Lower lobe of right lung (tissue), 2 donors: ENCODE measurements at regions not wholly inside any gene's neighbourhood (a gene's known extent, or its start where the extent isn't known, plus 50 kb on each side); places are given as distances from the start of the nearest gene placed in this dataset.

Experiments used
- ATAC-seq, 2 donors: fragments of 200-7000 bp; cut with Tn5 transposase; one replicate each; pipeline ENCODE4 v1.9.1; 2020 to 2022; ENCODE audit warnings: mild to moderate bottlenecking in 2 of 2, moderate library complexity in 2 of 2
- DNase-seq: peaks from one replicate; pipeline ENCODE4 v3.0.0-alpha.2; 2020
- H3K27ac ChIP-seq: fragments of 200-600 bp; one replicate; pipeline ENCODE4 v1.8.0; 2022
- H3K27me3 ChIP-seq: fragments of 200-600 bp; one replicate; pipeline ENCODE4 v1.8.0; 2022; ENCODE audit warnings: low read depth
- H3K36me3 ChIP-seq: fragments of 200-600 bp; one replicate; pipeline ENCODE4 v1.8.0; 2022; ENCODE audit warnings: mild to moderate bottlenecking
- H3K4me1 ChIP-seq: fragments of 200-600 bp; one replicate; pipeline ENCODE4 v1.8.0; 2022
- H3K4me3 ChIP-seq: fragments of 200-600 bp; one replicate; pipeline ENCODE4 v1.8.0; 2022; ENCODE audit warnings: mild to moderate bottlenecking
- H3K9me3 ChIP-seq: fragments of 200-600 bp; one replicate; pipeline ENCODE4 v1.8.0; 2022
- intact Hi-C: fragments of 100-400 bp; cut with DNase I; formaldehyde crosslinking; loops from one replicate; pipeline ENCODE4 v1.11.0; 2022
- TF ChIP-seq, protein P1 (sequence below): fragments of 200-600 bp; IDR thresholded peaks from one replicate; pipeline ENCODE4 v1.8.0; 2022; ENCODE audit warnings: antibody characterized with exemption, mild to moderate bottlenecking
- donor health status: DM: no; HTN: yes; CAD: no; lungs with severe emphysema.

DNA sequence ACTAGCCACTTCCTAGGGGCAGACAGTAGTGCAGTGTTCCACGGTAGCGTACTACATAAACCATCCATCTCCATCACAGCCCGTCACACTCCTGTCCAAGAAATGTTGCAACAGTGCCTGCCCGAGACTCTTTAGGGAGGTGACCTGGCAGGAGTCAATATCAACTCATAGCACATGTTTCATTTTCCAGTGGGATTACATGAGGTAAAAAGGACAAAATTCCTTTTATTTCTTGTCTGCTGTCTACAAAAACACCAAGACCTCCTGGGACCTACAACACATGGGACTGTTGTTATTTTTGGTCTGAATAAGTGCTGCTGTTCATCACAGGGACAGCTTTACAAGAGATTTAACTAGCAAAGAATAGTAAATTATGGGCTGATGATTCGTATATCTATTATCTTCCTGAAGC is 99.9 kb downstream of the MPP7 start:
- no peaks in the 10 kb centered on the region for H3K27me3 ChIP-seq
- intact Hi-C loops: no loop called here
- no peak overlapping the region for H3K27ac ChIP-seq
- no peaks in the 10 kb centered on the region for H3K36me3 ChIP-seq
- no peaks in the 10 kb centered on the region for H3K9me3 ChIP-seq
- peak; percentile 48 to 82 for ATAC-seq
- no peaks in the 10 kb centered on the region for H3K4me1 ChIP-seq
- H3K4me3 ChIP-seq: no peak overlapping the region
- TF ChIP-seq, protein P1, sequence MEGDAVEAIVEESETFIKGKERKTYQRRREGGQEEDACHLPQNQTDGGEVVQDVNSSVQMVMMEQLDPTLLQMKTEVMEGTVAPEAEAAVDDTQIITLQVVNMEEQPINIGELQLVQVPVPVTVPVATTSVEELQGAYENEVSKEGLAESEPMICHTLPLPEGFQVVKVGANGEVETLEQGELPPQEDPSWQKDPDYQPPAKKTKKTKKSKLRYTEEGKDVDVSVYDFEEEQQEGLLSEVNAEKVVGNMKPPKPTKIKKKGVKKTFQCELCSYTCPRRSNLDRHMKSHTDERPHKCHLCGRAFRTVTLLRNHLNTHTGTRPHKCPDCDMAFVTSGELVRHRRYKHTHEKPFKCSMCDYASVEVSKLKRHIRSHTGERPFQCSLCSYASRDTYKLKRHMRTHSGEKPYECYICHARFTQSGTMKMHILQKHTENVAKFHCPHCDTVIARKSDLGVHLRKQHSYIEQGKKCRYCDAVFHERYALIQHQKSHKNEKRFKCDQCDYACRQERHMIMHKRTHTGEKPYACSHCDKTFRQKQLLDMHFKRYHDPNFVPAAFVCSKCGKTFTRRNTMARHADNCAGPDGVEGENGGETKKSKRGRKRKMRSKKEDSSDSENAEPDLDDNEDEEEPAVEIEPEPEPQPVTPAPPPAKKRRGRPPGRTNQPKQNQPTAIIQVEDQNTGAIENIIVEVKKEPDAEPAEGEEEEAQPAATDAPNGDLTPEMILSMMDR: no peak
- no peak for DNase-seq

DNA sequence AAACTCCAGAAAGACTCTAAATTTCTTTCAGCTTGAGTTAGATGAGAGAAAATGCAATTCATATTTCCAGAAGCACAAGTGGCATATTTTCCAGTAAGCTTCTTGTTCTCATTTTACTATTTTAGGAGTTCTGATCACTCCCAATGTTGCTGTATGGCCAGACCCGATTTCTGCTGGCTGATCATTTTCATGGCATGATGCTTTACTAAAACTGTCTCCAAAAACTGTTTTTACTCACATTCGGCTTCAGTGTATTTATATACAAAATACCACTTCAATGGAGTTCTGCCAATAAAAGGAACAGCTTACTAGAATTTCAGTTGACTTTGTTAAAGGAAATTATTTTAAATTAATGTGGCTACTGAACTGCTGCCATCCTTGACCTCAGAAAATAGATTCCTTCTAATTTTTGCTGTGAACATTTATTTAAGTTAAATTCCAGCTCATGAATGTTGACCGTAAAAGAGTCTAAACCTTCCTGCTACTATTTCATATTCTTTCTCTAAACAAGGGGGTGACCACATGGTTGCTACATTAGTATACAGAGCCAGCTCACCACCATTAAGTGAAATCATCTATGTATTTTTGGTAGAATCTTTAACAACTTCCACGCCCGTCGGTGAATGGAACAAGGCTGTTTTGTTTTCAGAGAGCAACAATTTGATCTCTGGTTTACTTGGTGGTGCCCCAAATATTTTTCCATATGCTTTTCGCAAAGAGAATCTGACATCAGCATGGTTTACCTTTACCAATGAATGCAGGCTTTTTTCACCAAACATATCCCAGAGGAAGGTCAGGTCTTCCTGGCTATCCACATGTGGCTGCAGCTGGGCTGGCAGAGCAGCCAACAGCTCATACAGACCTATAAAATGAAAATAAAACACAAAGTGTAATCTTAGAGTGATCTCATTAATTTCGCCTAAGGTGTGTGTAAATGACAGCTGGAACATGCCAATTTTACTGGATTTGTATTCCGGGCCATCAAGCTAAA is 101.2 kb downstream of the MPP7 start:
- H3K27me3 ChIP-seq: no peaks in the 10 kb centered on the region
- ATAC-seq: no peak
- DNase-seq: no peak
- no peak overlapping the region for H3K27ac ChIP-seq
- no peaks in the 10 kb centered on the region for H3K4me1 ChIP-seq
- no peaks in the 10 kb centered on the region for H3K9me3 ChIP-seq
- intact Hi-C loops: no loop called here
- TF ChIP-seq, protein P1: no peak
- H3K4me3 ChIP-seq: no peak overlapping the region
- H3K36me3 ChIP-seq: no peaks in the 10 kb centered on the region

DNA sequence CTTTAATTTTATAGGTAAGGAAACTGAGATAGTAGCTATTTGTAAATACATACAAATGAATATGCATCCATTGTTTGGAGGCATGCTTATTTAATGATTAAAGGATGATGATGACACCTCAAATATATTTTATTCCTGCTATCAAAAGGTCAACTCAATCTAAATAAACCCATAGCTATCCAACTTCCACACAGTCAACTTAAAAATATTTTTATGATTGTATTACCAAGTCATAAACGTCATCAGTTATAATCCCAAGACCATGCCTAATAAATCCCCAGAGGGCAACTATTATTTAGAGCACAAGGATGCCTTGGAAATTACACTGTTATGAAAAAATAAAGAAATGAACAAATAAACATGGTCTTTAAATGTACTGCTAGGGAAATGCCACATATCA is 102.1 kb downstream of the MPP7 start:
- H3K9me3 ChIP-seq: no peaks in the 10 kb centered on the region
- intact Hi-C loops: no loop called here
- H3K36me3 ChIP-seq: no peaks in the 10 kb centered on the region
- DNase-seq (no peak), ATAC-seq (no peak)
- TF ChIP-seq, protein P1: no peak
- no peaks in the 10 kb centered on the region for H3K27me3 ChIP-seq
- no peak overlapping the region for H3K27ac ChIP-seq
- H3K4me3 ChIP-seq: no peak overlapping the region
- no peaks in the 10 kb centered on the region for H3K4me1 ChIP-seq

DNA sequence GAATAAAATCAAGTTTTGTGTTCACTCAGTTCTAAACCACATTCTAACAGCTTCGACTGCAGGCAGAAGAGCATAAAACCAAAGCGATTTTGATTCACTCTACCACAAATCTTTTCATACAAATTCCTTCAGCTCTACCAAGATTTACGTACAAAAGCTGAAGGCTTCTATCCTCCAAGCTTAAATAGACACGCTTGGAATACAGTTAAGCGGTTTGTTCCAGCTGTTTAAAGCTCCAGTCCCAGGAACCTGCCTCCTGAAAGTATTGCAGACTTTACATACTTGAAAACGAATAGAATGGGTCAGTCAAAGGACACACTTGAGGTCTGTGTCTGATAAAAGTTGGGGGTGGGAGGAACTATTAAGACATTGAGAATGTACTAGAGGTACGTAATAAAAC is 102.9 kb downstream of the MPP7 start:
- intact Hi-C loops: no loop called here
- no peaks in the 10 kb centered on the region for H3K4me1 ChIP-seq
- TF ChIP-seq, protein P1: no peak
- no peaks in the 10 kb centered on the region for H3K27me3 ChIP-seq
- H3K27ac ChIP-seq: no peak overlapping the region
- DNase-seq (no peak), ATAC-seq (no peak)
- no peaks in the 10 kb centered on the region for H3K9me3 ChIP-seq
- no peak overlapping the region for H3K4me3 ChIP-seq
- H3K36me3 ChIP-seq: no peaks in the 10 kb centered on the region

DNA sequence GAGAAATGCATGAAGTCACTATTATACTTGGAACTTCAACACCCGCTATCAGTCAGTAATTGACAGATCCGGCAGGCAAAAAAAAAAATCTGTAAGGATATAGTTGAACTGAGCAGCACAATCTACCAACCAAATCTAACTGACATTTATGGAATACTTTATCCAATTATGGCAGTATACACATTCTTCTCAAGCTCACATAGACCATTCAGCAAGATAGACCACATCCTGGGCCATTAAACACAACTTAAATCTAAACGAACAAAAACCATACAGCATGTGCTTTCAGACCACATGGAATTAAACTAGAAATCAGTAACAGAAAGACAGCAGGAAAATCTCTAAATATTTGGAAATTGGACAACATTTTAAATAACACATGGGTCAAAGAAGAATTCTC is 112.7 kb downstream of the MPP7 start:
- H3K4me1 ChIP-seq: no peaks in the 10 kb centered on the region
- H3K4me3 ChIP-seq: no peak overlapping the region
- H3K9me3 ChIP-seq: no peaks in the 10 kb centered on the region
- H3K27me3 ChIP-seq: no peaks in the 10 kb centered on the region
- TF ChIP-seq, protein P1: no peak
- no peaks in the 10 kb centered on the region for H3K36me3 ChIP-seq
- ATAC-seq: no peak
- intact Hi-C loops: no loop called here
- H3K27ac ChIP-seq: no peak overlapping the region
- DNase-seq: no peak
